ENCODE measurements at regions not wholly inside any gene's neighbourhood (a gene's known extent, or its start where the extent isn't known, plus 50 kb on each side); places are given as distances from the start of the nearest gene placed in this dataset.

GRCh38 chr12:111211910-111212757, 156.8 kb downstream of the PHETA1 start:
- TF ChIP-seq YY1 (IDR thresholded peaks at IDR 0.05; ENCODE audit: insufficient read depth, insufficient read length) (no peak), ZNF274 (IDR thresholded peaks at IDR 0.05; ENCODE audit: low read depth, low read length) (no peak), SUZ12 (IDR thresholded peaks at IDR 0.05; ENCODE audit: extremely low read depth, insufficient read depth, insufficient read length) (no peak)
